HK-2 (cell line): ENCODE measurements at regions not wholly inside any gene's neighbourhood (a gene's known extent, or its start where the extent isn't known, plus 50 kb on each side); places are given as distances from the start of the nearest gene placed in this dataset.
"Not testable (repeated sequence)": the region's sequence is repeated elsewhere in the genome, so short reads cannot be mapped to it uniquely, and the experiment has no call there.

Experiments
- DNase-seq: peaks from one replicate; pipeline ENCODE4 v3.0.0-alpha.2; 2018; ENCODE audit not compliant: unreplicated experiment

DNA sequence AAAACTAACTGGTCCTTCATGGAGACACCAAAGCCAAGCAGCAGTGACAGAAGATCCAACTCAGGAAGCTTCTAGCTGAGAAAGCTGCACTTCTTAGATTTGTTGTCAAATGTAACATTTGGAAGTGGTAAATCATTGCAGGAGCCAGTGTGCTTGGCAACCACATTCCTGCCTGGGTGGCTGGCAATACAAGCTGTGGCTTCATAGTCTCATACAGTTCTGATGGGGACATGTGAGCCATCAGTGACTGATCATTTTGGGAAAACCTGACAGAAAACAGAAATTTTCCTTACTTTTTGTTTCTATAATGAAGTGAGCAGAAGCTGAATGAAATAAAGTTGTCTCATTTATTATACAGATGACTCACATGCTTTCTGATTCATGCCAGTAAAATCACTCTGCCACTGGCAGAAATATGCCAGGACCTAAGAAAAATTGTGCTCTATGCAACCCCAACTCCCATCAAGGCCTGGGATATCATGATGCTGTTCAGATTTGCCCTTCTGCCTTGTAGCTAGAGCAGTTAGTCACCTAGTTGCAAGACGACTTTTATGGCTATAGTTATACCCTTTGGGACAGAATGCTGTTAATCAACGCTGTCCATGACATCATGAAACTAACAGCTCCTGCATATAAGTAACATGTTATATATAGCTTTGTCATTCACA is 508.1 kb downstream of the ADCYAP1 start:
- no peak for DNase-seq

DNA sequence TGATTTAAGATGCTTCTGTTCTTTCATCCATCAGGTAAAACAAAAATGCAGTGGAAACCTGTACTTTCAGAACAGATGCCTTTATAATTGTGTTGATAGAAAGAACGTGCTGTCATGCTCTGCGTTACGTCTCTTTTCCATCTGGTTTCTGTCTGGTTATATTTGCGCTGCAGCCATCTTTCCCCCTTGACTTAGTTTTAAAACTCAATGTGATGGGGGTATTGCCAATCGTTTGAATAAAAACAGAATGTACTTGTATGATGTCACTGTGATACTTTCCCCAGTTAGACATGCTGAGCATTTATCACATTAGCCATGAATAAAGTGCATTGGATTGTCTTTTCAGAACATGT is 508.6 kb downstream of the ADCYAP1 start:
- no peak for DNase-seq

DNA sequence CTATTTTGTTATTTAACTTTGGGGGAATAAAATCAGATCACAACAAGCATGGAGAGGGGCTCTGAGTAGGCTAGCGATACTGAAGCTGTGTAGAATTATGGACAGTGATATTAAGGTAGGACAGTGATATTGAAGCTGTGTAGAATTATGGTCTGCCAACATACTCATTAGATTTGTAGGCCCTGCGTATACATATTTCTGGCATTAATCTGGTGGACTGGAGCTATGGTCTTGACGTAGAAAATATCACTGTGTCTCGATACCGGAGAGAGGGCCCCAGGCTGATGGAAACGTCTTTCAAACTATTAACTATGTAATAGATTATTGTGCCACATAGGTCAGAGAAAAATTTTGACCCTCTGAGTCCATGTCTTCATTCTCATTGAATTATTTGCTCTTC is 511.4 kb downstream of the ADCYAP1 start:
- no peak for DNase-seq

DNA sequence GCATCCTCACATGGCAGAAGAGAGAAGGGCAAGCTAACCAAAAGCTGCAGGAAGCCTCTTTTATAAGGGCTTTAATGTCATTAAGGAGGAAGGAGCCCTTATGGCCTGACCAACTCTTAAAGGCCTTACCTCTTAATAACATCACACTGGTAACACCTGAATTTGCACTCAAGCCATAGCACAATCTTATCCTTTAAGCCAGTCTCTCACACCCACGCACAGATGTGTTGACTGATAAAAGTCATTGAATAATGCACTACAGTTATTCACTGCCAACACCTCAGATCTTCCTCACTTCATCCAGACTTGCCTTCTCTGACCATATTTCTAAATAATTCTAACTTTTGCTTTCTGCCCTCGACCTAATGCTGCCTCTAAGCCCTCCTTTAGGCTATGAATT is 516.8 kb downstream of the ADCYAP1 start:
- DNase-seq: no peak

DNA sequence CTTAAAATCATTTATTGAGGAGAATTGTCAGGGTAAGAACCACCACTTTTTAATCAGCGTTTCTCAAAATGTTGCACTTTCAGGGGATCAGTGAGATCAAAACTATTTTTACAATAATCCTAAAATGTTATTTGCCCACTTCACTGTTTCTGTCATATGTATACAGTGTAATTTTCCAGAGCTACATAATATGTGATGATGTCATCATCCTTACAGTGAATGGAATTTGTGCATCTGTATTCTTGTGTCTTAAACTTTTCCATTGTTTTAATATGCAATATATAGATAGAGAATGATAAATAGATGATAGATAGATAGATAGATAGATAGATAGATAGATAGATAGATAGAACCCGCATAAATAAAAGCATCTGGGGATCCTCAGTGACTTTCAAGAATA is 518.0 kb downstream of the ADCYAP1 start:
- DNase-seq: no peak

DNA sequence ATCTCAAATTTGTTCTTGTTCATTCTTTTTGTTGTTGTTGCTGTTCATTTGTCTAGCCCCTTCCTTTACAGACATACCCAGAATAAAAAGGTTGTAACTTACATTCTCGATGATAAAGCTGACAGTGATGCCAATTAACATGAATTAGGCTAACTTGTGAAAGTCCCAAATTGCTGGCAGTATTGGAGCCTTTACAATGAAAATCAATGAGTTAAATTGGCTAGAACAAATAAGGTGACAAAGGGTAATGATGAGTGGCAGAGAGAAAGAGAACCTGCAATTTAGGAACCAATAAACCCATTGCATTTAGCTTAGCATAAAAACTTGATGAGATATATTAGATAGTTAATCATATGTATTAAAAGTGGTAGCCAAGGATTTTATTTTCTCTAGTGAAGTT is 521.0 kb downstream of the ADCYAP1 start:
- no peak for DNase-seq

DNA sequence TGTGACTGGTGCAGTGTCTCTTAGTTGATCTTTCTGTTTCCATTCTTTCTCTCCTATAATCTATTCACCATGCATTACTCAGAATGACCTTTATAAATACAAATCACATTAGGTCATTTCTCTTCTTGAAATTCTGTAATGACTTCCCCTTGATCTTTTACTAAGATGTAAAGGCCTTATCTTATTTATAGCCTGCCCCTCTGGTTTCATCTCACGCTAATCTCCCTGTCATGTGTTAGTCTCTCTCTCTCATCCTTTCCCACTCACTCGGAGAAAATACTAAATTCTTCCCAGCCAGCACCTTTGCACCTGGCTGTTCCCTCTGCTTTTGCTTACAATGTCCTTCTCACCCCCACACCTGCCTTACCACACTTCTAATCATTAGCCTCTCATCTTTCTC is 530.8 kb downstream of the ADCYAP1 start:
- DNase-seq: no peak

DNA sequence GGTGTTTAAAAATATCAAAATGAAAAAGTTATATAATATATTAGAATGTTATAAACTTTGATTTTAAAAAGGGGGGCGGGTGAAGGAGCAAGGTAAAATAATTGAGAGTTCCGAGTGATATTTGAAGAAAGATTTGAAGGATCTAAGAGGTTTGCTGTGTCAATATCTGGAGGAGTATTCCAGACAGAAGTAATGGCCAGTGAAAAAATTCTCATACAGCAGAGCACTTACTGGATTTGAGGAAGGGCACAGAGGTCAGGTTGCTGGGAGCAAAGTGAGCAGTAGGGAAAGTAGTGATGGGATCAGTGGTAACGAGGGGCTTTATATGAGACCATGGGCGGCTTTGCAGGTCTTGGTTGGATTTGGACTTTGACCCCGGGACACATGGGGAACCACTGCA is 531.5 kb downstream of the ADCYAP1 start:
- DNase-seq: no peak

DNA sequence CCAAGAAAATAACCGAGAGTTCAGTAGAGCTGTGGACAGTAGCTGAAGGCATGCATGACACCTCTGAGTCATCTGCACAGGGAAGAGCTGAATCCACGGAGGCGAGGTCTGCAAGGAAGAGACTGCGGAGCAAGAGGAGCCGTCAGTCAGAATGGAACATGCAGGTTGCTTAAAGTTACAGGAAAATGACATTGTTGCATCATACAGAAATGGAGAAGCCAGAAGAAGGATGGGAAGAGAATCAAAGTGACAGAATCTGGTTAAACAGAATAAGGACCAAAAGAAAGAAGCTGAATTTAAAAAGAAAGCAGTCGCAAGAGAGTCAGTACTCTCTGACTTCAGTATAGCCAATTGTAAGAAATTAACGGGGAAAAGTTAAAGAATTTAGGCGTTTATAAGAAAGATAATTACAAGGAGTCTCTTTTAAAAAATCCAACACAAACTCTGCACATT is 533.8 kb downstream of the ADCYAP1 start:
- DNase-seq: no peak

DNA sequence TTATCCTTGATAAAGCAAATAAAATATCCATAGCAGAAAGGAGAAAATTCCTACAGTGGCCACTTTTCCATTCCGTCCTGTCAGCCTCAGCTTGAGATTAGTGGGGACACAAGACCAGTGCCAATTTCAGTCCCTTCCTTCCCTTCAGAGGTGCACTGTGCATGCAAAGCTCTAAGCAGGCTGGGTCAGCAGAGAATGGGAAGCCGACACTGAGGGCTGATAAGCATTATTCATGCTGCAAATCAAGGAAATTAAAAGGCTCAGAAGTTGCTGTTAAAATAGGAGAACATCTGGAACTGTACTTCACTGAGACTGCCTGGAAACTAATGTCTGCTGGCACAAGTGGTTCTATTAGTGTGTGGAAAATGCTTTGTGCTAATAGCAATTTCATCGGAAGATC is 534.3 kb downstream of the ADCYAP1 start:
- no peak for DNase-seq

DNA sequence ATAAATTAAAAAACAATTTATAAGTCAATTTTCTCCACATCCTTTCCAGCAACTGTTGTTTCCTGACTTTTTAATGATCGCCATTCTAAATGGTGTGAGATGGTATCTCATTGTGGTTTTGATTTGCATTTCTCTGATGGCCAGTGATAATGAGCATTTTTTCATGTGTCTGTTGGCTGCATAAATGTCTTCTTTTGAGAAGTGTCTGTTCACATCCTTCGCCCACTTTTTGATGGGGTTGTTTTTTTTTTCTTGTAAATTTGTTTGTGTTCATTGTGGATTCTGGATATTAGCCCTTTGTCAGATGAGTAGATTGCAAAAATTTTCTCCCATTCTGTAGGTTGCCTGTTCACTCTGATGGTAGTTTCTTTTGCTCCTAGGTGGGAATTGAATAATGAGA is 539.4 kb downstream of the ADCYAP1 start:
- DNase-seq: not testable (repeated sequence)

DNA sequence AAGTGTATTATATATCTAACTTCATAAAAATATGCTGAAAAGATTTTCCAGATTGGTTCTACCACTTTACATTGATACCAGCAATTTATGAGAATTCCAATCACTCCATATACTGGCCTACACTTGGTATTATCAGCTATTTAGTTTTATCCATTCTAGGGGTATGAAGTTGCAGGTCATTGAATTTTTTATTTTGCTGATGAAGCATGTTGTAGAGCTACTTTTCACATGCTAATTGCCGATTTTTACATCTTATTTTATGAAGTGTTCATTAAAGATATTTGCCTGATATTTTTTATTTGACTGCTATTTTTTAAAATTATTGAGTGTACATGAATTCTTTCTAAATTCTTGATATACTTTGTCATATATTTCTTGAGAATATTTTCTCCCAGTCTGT is 542.1 kb downstream of the ADCYAP1 start:
- DNase-seq: no peak

DNA sequence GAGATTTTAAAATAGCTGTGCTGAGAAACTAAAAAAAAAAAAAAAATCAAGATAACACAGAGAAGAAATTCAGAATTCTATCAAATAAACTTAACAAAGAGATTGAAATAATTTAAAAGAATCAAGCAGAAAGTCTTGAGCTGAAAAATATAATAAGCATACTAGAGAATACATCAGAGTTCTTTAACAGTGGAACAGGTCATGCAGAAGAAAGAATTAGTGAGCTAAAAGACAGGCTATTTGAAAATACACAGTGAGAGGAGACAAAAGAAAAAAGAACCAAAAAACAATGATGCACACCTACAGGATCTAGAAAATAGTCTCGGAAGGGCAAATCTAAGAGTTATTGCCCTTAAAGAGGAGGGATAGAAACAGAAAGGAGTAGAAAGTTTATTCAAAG is 548.1 kb downstream of the ADCYAP1 start:
- no peak for DNase-seq

DNA sequence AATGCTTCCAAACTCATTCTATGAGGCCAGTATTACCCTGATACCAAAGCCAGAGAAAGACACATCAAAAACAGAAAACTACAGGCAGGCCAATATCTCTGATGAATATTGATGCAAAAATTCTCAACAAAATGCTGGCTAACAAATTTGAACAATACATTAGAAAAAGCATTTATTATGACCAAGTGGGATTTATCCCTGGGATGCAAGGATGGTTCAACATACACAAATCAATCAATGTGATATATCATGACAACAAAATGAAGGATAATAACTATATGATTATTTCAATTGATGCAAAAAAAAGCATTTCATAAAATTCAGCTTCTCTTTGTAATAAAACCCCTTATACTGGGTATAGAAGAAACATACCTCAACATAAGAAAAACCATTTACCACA is 550.9 kb downstream of the ADCYAP1 start:
- DNase-seq: no peak

DNA sequence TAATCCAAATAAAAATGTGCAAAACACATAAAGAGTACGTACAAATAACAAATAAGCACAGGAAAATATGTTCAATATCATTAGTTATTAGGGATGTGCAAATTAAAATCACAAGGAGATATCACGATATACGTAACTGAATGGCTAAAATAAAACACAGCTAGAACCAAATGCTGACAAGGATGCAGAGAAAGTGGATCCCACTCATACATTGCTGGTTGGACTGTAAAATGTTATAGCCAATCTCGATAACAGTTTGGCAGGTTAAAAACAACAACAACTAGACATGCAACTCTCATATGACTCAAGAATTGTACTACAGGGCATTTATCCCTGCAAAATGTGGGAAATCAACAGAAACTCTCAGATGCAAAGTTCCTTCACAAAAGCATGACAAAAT is 553.9 kb downstream of the ADCYAP1 start:
- DNase-seq: no peak

DNA sequence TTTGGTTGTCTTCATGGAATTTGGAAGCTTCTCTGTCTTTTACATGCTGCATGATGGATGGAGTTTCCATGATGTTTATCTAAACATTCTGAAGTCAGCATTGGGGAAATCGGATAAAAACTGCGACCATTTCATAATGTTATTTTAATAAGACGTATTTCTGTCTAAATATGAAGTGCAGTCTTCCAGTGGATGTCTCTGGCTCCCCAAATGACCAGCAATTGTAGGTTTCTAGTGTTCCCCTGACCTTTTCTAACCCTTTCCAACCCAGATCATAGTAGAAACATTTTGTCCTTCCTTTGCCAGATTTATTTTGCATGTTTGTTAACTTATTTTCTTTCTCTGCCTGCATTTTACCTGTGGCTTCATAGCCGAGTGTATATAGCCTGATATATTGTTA is 559.3 kb downstream of the ADCYAP1 start:
- no peak for DNase-seq

DNA sequence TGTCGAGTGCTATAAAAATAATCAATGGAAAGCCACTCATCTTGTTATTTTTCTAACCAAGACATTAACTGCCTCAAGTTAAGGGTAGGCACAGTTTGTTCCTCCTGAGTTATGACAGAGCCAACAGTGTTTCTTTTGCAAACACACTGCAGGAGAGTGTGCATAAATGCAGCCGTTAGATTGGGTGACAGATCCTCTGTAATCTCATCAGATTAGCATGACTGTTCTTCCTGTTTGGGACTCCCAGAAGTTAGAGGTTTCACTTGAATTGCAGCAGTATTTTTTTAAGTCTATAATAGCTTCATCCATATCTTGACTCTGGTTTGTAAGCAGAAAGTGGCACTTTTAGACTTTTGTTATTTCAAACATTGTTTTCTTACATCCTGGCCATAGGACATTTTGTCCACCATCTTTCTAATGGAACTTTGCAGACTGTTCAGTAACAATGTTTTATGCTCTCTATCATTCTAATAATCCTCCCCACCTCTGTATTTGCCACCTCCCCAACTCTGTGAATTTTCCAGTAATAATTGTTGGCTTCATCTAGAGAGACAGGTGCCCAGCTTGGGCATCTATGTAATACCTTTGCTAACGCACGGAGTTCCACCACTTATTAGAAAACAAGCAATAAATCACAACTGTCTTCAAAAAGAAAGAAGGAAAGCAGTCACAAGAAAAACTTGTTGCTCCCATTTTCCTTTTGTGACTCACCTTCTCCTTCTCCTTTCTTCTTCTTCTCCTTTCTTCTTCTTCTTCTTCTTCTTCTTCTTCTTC is 560.0 kb downstream of the ADCYAP1 start:
- no peak for DNase-seq

DNA sequence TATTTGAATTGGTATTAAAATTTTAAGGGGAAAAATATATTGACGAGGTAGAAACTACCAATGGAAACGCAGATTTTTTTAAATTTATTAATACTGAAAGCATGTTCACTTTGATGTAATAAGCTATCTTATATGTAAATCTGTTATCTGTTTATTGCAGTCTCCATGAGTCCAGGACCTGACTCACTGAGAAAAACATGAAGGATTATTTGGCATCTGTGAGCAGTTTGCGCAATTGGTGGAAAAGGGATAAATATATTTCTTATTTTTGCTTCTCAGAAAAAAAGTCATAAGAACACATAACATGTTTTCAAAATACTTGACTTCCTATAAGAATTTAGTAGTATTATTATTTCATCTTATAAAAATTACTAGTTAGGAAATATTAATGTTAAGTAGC is 561.4 kb downstream of the ADCYAP1 start:
- no peak for DNase-seq

DNA sequence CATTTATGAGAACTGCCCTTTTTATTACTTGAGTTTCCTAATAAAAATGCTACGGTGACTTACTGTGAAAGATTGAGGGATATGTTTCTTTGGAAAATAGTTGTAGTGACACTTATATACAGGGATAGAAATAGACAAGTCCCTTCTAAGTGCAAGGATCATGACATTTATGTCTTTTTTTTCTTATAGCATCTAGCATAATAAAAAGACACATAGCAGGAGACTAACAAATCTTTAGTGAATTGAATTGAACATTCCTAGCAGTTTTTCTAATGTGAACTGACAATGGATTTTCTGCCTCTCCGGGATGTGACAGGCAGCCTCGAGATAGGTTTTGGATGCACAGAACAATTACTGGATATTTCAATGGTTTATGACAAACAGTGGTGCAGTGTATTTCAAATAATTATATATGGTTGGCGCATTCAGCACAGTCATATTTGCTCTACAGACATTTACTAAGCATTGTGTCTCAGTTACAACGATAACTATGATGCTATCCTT is 562.8 kb downstream of the ADCYAP1 start:
- no peak for DNase-seq

DNA sequence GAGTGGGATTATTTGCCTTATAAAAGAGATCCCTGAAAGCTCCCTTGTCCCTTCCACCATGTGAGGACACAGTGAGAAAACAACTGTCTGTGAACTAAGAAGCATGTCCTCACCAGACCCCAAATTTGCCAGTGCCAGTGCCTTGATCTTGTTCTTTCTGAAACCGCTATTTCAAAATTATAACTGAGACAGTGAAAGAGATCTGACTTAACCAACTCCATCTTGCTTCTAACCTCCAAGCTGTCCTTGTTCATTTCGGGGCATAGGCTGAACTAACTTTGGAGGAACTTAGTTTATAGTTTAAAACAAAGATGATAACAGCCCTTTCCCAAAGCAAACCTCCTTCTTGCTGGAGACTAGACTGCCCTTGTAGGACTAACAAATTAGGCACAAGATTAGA is 563.9 kb downstream of the ADCYAP1 start:
- DNase-seq: no peak

DNA sequence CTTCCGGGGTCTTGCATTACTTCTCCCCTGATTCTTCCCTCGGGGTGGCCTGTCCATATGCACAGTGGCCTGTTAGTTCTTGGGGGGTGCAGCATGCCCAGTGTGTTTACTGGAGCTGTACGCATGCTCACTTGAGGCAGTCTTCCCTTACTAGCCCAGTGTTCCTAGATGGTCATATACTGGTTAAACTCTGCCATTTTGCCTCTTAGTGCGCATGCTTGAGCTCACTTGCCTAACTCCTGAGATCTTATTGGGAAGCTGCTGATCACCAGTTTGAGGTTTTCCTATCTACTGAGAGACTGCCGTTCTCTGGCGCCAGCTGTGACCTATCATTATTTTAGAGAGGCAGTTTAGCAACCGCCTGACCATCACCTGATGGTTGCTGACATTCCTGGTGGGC is 571.2 kb downstream of the ADCYAP1 start:
- no peak for DNase-seq

DNA sequence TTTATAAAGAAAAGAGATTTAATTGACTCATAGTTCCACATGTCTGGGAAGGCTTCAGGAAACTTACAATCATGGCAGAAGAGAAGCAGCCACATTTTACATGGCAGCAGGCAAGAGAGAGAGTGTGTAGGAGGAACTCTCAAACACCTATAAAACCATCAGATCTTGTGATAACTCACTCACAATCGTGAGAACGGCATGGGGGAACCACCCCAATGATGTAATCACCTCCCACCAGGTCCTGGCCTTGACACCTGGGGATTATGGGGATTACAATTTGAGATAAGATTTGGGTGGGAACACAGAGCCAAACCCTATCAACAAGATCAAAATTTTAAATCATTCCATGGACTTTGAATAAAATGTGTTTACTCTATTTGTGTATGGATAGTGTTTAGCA is 575.6 kb downstream of the ADCYAP1 start:
- DNase-seq: no peak

DNA sequence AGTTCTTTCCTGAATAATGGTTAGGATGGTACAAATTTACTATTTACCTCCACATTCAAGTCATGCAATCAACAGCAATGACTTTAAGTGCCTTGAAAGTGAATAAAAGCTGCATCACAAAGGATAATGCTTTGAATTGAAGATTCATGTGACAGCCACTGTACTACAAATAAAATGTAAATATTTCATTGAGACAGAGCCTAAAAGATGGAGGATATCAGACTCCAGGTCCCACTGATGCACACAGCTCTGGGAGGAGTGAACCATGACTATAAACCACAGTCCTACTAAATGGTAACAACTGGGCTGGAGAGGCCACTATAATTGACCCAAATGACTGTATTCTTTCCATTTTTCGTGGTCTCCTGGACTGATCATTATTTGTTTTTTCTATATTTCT is 576.9 kb downstream of the ADCYAP1 start:
- no peak for DNase-seq

DNA sequence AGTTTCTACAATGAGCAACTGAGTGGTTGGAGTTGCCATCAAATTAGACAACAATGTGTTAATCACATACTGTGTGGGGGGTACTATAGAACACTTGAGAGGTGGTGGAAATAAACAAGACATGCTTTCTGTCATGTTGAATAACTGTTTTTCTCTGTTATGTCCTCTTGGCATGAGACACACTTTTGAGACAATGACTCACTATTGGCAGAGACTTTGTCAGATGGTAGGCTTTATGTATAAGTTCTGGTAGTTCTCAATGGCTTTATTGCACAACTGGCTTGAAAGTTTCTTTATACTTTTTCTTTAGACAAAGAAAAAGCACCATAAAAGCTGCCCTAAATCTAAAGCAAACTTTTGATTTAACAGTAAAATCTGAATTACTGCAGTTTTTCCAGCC is 578.7 kb downstream of the ADCYAP1 start:
- DNase-seq: no peak
